ENCODE measurements at regions not wholly inside any gene's neighbourhood (a gene's known extent, or its start where the extent isn't known, plus 50 kb on each side); places are given as distances from the start of the nearest gene placed in this dataset.
A peak's percentile ranks its signal among the peaks of the same experiment; 100 is the strongest.
"Not testable (repeated sequence)": the region's sequence is repeated elsewhere in the genome, so short reads cannot be mapped to it uniquely, and the experiment has no call there.

DNA sequence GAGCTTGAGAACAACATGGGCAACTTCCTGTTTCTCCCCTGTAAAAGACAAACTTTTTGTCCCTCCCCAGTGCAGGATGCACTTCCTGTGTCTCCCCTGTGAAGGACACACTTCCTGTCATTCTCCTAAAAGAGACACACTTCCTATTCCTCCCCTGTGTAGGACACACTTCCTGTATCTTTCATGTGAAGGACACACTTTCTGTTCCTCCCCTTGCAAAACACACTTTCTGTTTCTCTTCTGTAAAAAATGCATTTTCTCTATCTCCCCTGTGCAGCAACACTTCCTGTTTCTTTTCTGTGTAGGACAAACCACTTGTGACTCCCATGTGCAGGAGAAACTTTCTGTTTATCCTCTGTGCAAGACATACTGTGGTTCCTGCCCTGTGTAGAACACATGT, 488.6 kb upstream of the USP9Y start:
- H3K9me3 Mint-ChIP-seq = peaks cover 38% of the 10 kb centered on the region
- H3K27me3 Mint-ChIP-seq = no peaks in the 10 kb centered on the region
- no peak overlapping the region for H3K27ac Mint-ChIP-seq
- H3K36me3 Mint-ChIP-seq = peaks cover 42% of the 10 kb centered on the region
- peaks cover 60% of the 10 kb centered on the region for H3K4me1 Mint-ChIP-seq
- no peak overlapping the region for H3K4me3 Mint-ChIP-seq

GRCh38 chrY:12215564-12216022, 485.4 kb upstream of the USP9Y start:
- H3K27me3 Mint-ChIP-seq = no peaks in the 10 kb centered on the region
- peak overlapping the region; percentile 71 for H3K4me3 Mint-ChIP-seq
- peak overlapping the region; percentile 12 for H3K27ac Mint-ChIP-seq
- H3K36me3 Mint-ChIP-seq = peaks cover 42% of the 10 kb centered on the region
- H3K4me1 Mint-ChIP-seq = peaks cover 65% of the 10 kb centered on the region
- H3K9me3 Mint-ChIP-seq = peaks cover 38% of the 10 kb centered on the region

DNA sequence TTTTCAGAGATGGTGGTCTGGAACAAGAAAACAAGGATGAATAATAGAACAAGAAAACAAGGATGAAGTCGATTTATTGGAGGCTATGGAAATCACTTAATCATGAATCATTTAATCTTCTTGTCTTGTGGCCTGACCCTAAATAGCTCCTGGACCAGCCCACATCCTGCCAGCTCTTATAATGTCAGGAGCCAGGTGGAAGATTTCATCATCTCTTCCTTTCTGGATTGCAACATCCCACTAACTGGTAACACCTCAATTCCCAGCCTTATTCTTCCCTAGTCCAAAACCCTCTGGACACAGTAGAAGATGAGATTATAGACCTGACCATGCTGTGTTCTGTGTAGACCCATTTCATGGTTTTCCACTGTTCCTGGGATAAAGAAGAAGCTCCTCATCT, 470.1 kb upstream of the USP9Y start:
- Mint-ChIP-seq H3K9me3 (no peaks in the 10 kb centered on the region), H3K27ac (no peak overlapping the region), H3K27me3 (peaks cover 2% of the 10 kb centered on the region)

GRCh38 chrY:12236399-12236798, 464.6 kb upstream of the USP9Y start:
- no peak overlapping the region for H3K4me3 Mint-ChIP-seq
- H3K27me3 Mint-ChIP-seq = peaks cover 2% of the 10 kb centered on the region
- H3K9me3 Mint-ChIP-seq = no peaks in the 10 kb centered on the region
- H3K27ac Mint-ChIP-seq = no peak overlapping the region
- no peaks in the 10 kb centered on the region for H3K4me1 Mint-ChIP-seq
- H3K36me3 Mint-ChIP-seq = no peaks in the 10 kb centered on the region

More for the DNA sequence above, 470.1 kb upstream of the USP9Y start:
- Mint-ChIP-seq H3K36me3 (no peaks in the 10 kb centered on the region), H3K4me1 (no peaks in the 10 kb centered on the region), H3K4me3 (no peak overlapping the region)

GRCh38 chrY:12240326-12240725, 460.7 kb upstream of the USP9Y start:
- H3K9me3 Mint-ChIP-seq, H3K27ac Mint-ChIP-seq, H3K4me1 Mint-ChIP-seq, H3K4me3 Mint-ChIP-seq, H3K27me3 Mint-ChIP-seq, H3K36me3 Mint-ChIP-seq: not testable (repeated sequence)

GRCh38 chrY:12244146-12244545, 456.9 kb upstream of the USP9Y start:
- H3K4me3 Mint-ChIP-seq = no peak overlapping the region
- no peak overlapping the region for H3K27ac Mint-ChIP-seq
- no peaks in the 10 kb centered on the region for H3K27me3 Mint-ChIP-seq
- no peaks in the 10 kb centered on the region for H3K9me3 Mint-ChIP-seq
- no peaks in the 10 kb centered on the region for H3K36me3 Mint-ChIP-seq
- no peaks in the 10 kb centered on the region for H3K4me1 Mint-ChIP-seq

DNA sequence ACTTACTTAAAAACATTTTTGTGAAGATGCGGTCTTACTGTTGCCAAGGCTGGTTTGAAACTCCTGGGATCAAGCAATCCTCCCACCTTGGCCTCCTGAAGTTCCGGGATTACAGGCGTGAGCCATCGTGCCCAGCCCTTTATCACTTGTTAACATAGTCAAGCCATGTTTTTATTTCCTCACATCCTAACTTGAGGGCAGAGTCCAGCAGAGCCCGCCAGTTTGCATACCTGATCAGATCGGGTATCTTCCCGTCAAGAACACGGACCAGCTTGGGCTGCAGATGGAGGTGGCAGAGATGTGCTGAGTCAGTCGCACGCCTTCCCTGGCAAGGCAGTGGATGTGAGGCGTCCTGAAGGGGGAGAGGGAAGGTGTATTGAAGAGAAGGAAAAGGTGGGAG, 447.3 kb upstream of the USP9Y start:
- Mint-ChIP-seq H3K36me3 (no peaks in the 10 kb centered on the region), H3K4me1 (no peaks in the 10 kb centered on the region)

DNA sequence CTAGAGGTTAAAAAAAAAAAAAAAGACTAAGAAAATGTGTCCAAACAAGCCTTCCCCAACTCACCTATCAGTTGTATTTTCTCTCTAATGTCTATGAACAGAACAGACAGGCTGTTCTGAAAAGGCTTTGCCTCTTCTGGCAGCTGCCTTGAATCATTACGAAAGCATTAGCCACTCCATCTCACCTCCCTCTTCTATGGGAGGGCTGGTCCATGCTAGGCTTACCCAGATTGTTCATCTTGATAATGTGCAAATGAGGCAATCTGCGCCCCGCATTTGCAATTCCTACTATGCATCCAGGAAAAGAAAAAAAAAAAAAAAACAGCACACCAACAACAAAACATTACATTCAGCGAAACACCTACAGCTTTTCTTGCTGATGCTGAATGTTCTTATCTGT, 429.9 kb upstream of the USP9Y start:
- Mint-ChIP-seq H3K36me3 (no peaks in the 10 kb centered on the region), H3K4me3 (no peak overlapping the region), H3K27me3 (no peaks in the 10 kb centered on the region), H3K27ac (no peak overlapping the region), H3K4me1 (no peaks in the 10 kb centered on the region), H3K9me3 (no peaks in the 10 kb centered on the region)

More for the DNA sequence above, 447.3 kb upstream of the USP9Y start:
- Mint-ChIP-seq H3K27ac (no peak overlapping the region), H3K4me3 (no peak overlapping the region), H3K9me3 (no peaks in the 10 kb centered on the region), H3K27me3 (no peaks in the 10 kb centered on the region)

DNA sequence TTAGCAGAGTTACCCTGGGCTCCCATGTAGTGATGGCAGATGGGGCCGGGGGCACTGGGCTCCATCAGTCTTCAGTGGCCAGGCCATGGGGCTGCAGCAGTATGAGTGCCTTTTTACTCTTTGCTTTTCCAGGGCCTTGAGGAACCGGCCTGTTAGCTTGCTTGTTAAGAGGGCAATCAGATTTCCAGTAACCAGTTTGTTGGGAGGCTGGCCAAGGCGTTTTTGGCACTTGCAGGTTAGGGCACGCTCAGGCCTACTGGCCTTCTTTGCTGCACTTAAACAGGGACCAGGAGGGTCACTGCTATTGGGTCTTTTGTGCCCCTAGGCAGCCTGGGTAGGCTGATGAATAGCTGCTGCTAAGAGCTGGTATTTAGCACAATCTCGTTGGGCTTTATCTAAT, 415.4 kb upstream of the USP9Y start:
- Mint-ChIP-seq H3K27ac (no peak overlapping the region), H3K4me3 (no peak overlapping the region), H3K9me3 (no peaks in the 10 kb centered on the region), H3K27me3 (no peaks in the 10 kb centered on the region), H3K4me1 (peaks cover 12% of the 10 kb centered on the region), H3K36me3 (no peaks in the 10 kb centered on the region)

DNA sequence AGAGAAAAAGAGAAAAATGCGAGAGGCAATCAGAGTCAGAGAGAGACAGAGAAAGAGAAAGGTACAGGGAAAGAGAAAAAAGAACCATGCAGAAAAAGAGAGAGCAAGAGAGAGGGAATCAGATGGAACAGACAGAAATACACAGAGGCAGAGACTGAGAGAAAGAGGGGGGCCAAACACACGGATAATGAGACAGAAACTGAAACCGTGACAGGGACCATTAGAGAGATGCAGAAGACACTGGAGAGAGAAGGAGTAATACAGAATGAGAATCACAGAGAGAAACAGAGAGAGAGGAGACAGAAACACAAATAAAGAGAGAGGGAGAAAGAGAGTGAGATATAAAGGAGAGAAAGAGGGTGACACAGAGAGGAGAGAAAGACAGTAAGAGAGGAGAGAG, 412.1 kb upstream of the USP9Y start:
- Mint-ChIP-seq H3K27me3 (no peaks in the 10 kb centered on the region), H3K36me3 (no peaks in the 10 kb centered on the region), H3K4me3 (no peak overlapping the region), H3K27ac (no peak overlapping the region), H3K4me1 (peaks cover 12% of the 10 kb centered on the region), H3K9me3 (no peaks in the 10 kb centered on the region)

DNA sequence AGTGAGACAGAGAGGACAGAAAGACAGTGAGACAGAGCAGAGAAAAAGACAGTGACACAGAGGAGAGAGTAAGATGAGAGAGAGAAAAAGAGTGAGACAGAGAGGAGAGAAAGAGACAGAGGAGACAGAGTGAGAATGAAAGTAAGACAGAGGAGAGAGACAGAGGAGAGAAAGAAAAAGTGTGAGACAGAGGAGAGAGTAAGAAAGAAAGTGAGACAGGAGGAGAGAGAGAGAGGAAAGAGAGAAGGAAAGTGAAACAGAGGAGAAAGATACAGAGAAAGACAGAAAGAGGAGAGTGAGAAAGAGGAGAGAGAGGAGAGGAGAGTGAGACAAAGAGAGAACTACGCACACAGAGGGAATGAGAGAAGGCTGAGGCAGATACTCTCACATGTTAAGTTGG, 411.6 kb upstream of the USP9Y start:
- no peak overlapping the region for H3K27ac Mint-ChIP-seq
- H3K4me3 Mint-ChIP-seq = no peak overlapping the region
- no peaks in the 10 kb centered on the region for H3K27me3 Mint-ChIP-seq
- H3K4me1 Mint-ChIP-seq = peaks cover 12% of the 10 kb centered on the region
- H3K36me3 Mint-ChIP-seq = no peaks in the 10 kb centered on the region
- H3K9me3 Mint-ChIP-seq = no peaks in the 10 kb centered on the region

DNA sequence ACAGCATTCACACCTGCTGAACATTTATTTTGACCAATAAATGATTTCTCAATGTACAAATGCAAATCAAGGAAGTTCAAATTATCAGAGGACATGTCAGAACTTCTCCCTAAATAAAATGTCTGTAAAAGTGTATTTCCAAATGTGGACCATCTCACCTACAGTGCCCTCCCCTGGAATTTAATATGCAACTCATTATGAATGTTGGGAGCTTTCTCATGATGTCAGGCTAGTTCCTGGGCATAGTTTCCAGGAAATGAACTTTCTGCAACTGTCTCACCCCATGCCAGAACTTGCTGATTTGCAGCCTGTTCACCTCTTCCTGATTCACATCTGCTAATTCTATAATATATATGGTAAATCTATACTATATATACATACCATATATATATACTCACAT, 408.5 kb upstream of the USP9Y start:
- H3K36me3 Mint-ChIP-seq = no peaks in the 10 kb centered on the region
- peaks cover 12% of the 10 kb centered on the region for H3K4me1 Mint-ChIP-seq
- no peaks in the 10 kb centered on the region for H3K9me3 Mint-ChIP-seq
- H3K4me3 Mint-ChIP-seq = no peak overlapping the region
- H3K27me3 Mint-ChIP-seq = no peaks in the 10 kb centered on the region
- H3K27ac Mint-ChIP-seq = no peak overlapping the region

DNA sequence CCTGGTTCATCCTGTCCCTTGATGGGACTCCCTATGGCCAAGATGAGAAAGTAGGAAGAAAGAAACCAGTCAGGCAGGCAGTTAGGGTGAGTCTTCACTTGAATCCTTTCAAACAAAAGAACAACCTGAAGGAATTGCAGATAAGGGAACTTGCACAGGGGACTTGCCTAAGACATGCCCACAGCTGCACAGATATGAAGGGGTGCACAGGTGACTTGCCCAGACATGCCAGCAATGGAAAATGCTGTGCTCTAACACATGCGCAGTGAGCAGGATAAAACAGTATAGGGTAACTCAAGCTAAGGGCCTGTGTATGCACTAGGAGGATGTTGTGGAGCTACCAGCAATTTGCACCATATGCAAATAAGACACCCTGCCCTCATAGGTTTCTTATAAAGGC, 404.6 kb upstream of the USP9Y start:
- no peaks in the 10 kb centered on the region for H3K27me3 Mint-ChIP-seq
- H3K4me3 Mint-ChIP-seq = no peak overlapping the region
- no peaks in the 10 kb centered on the region for H3K9me3 Mint-ChIP-seq
- H3K4me1 Mint-ChIP-seq = no peaks in the 10 kb centered on the region
- H3K27ac Mint-ChIP-seq = no peak overlapping the region
- H3K36me3 Mint-ChIP-seq = no peaks in the 10 kb centered on the region

GRCh38 chrY:12299796-12300195, 401.2 kb upstream of the USP9Y start:
- not testable (repeated sequence) for H3K27me3 Mint-ChIP-seq, H3K9me3 Mint-ChIP-seq, H3K27ac Mint-ChIP-seq, H3K4me1 Mint-ChIP-seq, H3K36me3 Mint-ChIP-seq, H3K4me3 Mint-ChIP-seq

- Mint-ChIP-seq H3K27me3 (no peaks in the 10 kb centered on the region), H3K9me3 (no peaks in the 10 kb centered on the region), H3K4me3 (peak overlapping the region; percentile 66), H3K27ac (peak overlapping the region; percentile 41), H3K4me1 (peaks cover 6% of the 10 kb centered on the region), H3K36me3 (no peaks in the 10 kb centered on the region)
Measured at GRCh38 chrY:12303464-12303863, 397.6 kb upstream of the USP9Y start.

DNA sequence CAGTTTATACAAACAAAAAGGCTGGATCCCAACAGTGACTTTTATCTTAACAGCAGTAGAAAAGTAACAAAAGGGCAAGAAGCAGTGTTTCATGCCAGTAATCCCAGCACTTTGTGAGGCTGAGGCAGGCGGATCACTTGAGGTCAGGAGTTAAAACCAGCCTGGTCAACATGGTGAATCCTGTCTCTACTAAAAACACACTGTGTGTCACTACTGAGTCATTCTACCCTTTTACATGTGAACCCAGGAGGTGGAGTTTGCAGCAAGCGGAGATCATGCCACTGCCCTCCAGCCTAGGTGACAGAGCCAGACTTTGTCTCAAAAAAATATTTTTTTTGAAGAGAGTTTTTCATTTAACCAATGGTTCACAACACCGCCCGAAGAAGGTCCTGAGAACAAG, 395.6 kb upstream of the USP9Y start:
- H3K4me3 Mint-ChIP-seq = no peak overlapping the region
- H3K27me3 Mint-ChIP-seq = no peaks in the 10 kb centered on the region
- no peak overlapping the region for H3K27ac Mint-ChIP-seq
- H3K36me3 Mint-ChIP-seq = no peaks in the 10 kb centered on the region
- H3K9me3 Mint-ChIP-seq = no peaks in the 10 kb centered on the region
- peaks cover 6% of the 10 kb centered on the region for H3K4me1 Mint-ChIP-seq

DNA sequence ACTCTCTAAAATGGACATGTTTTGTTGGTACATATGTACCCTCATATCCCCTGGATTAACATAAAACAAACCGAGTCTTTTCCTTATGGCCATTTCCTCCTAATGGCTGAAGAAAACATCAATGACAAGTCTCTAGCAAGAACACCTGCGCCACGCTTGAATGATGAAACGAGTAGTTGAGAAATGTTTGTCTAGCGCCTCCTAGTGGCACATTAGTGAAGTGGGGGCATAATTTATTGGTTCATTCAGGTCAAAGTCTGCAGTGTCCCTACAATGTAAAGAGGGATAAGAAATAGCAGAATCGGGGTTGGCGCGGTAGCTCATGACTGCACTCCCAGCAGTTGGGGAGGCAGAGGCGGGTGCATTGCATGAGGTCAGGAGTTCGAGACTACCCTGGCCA, 391.8 kb upstream of the USP9Y start:
- H3K4me1 Mint-ChIP-seq = no peaks in the 10 kb centered on the region
- no peaks in the 10 kb centered on the region for H3K36me3 Mint-ChIP-seq
- no peak overlapping the region for H3K4me3 Mint-ChIP-seq
- no peak overlapping the region for H3K27ac Mint-ChIP-seq
- H3K9me3 Mint-ChIP-seq = no peaks in the 10 kb centered on the region
- H3K27me3 Mint-ChIP-seq = no peaks in the 10 kb centered on the region

Measured in activated naive CD4-positive, alpha-beta T cell treated with anti-CD3 and anti-CD28 coated beads, Interleukin-2, amount 50 U/mL, for 24 hours (primary cell).